Mesendoderm (in vitro differentiated cells): ENCODE measurements at regions not wholly inside any gene's neighbourhood (a gene's known extent, or its start where the extent isn't known, plus 50 kb on each side); places are given as distances from the start of the nearest gene placed in this dataset.

Source experiments
- DNase-seq: peaks from one replicate; pipeline ENCODE4 v3.0.0; 2013
- H2AK5ac ChIP-seq: 2 replicates; pipeline ENCODE4 v1.6.1; 2013; ENCODE audit warnings: low read length, inconsistent platforms
- H2BK120ac ChIP-seq: 2 replicates; pipeline ENCODE4 v1.6.1; 2013; ENCODE audit warnings: low read depth, mild to moderate bottlenecking, low read length, moderate library complexity, mixed read lengths
- H2BK15ac ChIP-seq: replicated peaks from 2 replicates; pipeline ENCODE4 v1.6.1; 2013; ENCODE audit warnings: low read depth, mild to moderate bottlenecking, moderate library complexity
- H2BK5ac ChIP-seq: 2 replicates; pipeline ENCODE4 v1.6.1; 2013; ENCODE audit warnings: low read length, inconsistent platforms
- H3K18ac ChIP-seq: 2 replicates; pipeline ENCODE4 v1.6.1; 2013; ENCODE audit warnings: mild to moderate bottlenecking, low read length, mixed read lengths
- H3K23ac ChIP-seq: one replicate; pipeline ENCODE4 v1.6.1; 2013; ENCODE audit warnings: low read length
- H3K27ac ChIP-seq: 2 replicates; pipeline ENCODE4 v1.5.1; 2013; ENCODE audit warnings: low read depth, mild to moderate bottlenecking, inconsistent platforms, low read length, moderate library complexity
- H3K27me3 ChIP-seq: 2 replicates; pipeline ENCODE4 v1.6.1; 2013; ENCODE audit warnings: low read length, control low read depth, mild to moderate bottlenecking, inconsistent platforms; ENCODE audit not compliant: insufficient read depth, poor library complexity
- H3K36me3 ChIP-seq: 2 replicates; pipeline ENCODE4 v1.6.1; 2013; ENCODE audit warnings: low read length, inconsistent platforms; ENCODE audit not compliant: control insufficient read depth, insufficient read depth
- H3K4ac ChIP-seq: one replicate; pipeline ENCODE4 v1.6.1; 2013; ENCODE audit warnings: low read depth, mild to moderate bottlenecking, low read length, moderate library complexity
- H3K4me1 ChIP-seq: 2 replicates; pipeline ENCODE4 v1.6.1; 2013; ENCODE audit warnings: low read depth, low read length, inconsistent platforms; ENCODE audit not compliant: control insufficient read depth
- H3K4me2 ChIP-seq: 2 replicates; pipeline ENCODE4 v1.6.1; 2013; ENCODE audit warnings: low read length
- H3K4me3 ChIP-seq: 2 replicates; pipeline ENCODE4 v1.5.1; 2013; ENCODE audit warnings: mild to moderate bottlenecking, low read length
- H3K56ac ChIP-seq: one replicate; pipeline ENCODE4 v1.6.1; 2013; ENCODE audit warnings: low read length
- H3K79me1 ChIP-seq: 2 replicates; pipeline ENCODE4 v1.6.1; 2013; ENCODE audit warnings: low read length, inconsistent platforms
- H3K79me2 ChIP-seq: 2 replicates; pipeline ENCODE4 v1.6.1; 2013; ENCODE audit warnings: mild to moderate bottlenecking, low read length; ENCODE audit not compliant: control insufficient read depth, insufficient read depth
- H3K9ac ChIP-seq: 2 replicates; pipeline ENCODE4 v1.6.1; 2013; ENCODE audit warnings: low read length, inconsistent platforms
- H4K5ac ChIP-seq: one replicate; pipeline ENCODE4 v1.6.1; 2013; ENCODE audit warnings: low read length
- H4K8ac ChIP-seq: one replicate; pipeline ENCODE4 v1.6.1; 2013; ENCODE audit warnings: low read depth, mild to moderate bottlenecking, control low read depth, low read length, moderate library complexity
- WGBS: extraction: QIAGEN DNeasy Blood & Tissue Kit; methylation state at CpG from one replicate; pipeline ENCODE4 v1.1.7; 2013; ENCODE audit warnings: low lambda C conversion rate, missing lambda C conversion rate; ENCODE audit not compliant: insufficient coverage; ENCODE audit errors: extremely low coverage; 5-methylcytosine and 5-hydroxymethylcytosine counted together

DNA sequence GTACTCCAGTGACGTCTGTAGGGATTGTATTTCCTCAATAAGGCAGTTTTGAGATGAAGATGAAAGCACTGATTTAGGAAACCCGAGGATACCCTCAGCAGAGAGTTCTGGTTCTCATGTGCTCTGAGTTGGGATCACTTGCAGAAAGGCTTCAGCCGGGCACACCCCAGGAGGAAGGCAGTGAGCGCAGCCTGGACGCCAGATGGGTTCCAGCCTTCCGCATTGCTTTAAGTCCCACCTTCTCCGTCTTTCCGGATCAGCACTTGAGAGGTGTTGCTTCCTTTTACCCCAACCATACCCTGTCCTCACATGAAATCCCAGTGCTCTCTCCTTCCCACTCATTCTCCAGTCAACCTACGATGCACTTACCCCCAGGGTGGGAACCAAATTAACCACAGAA is 239.5 kb upstream of the CADM1 start:
- H3K9ac ChIP-seq: no peak overlapping the region
- no peak overlapping the region for H3K18ac ChIP-seq
- no peak overlapping the region for H2BK120ac ChIP-seq
- no peaks in the 10 kb centered on the region for H3K4me1 ChIP-seq
- WGBS: no CpG with 5 or more reads among the region's 9 CpGs
- no peak for DNase-seq
- H2AK5ac ChIP-seq: no peak overlapping the region
- H4K5ac ChIP-seq: no peak overlapping the region
- no peaks in the 10 kb centered on the region for H3K79me1 ChIP-seq
- H3K36me3 ChIP-seq: no peaks in the 10 kb centered on the region
- H3K4me3 ChIP-seq: no peak overlapping the region
- no peak overlapping the region for H3K27ac ChIP-seq
- no peak overlapping the region for H4K8ac ChIP-seq
- no peak overlapping the region for H3K23ac ChIP-seq
- no peak overlapping the region for H3K56ac ChIP-seq
- no peak overlapping the region for H2BK15ac ChIP-seq
- H3K79me2 ChIP-seq: no peaks in the 10 kb centered on the region
- no peaks in the 10 kb centered on the region for H3K27me3 ChIP-seq
- H2BK5ac ChIP-seq: no peak overlapping the region
- H3K4me2 ChIP-seq: no peak overlapping the region
- no peak overlapping the region for H3K4ac ChIP-seq

DNA sequence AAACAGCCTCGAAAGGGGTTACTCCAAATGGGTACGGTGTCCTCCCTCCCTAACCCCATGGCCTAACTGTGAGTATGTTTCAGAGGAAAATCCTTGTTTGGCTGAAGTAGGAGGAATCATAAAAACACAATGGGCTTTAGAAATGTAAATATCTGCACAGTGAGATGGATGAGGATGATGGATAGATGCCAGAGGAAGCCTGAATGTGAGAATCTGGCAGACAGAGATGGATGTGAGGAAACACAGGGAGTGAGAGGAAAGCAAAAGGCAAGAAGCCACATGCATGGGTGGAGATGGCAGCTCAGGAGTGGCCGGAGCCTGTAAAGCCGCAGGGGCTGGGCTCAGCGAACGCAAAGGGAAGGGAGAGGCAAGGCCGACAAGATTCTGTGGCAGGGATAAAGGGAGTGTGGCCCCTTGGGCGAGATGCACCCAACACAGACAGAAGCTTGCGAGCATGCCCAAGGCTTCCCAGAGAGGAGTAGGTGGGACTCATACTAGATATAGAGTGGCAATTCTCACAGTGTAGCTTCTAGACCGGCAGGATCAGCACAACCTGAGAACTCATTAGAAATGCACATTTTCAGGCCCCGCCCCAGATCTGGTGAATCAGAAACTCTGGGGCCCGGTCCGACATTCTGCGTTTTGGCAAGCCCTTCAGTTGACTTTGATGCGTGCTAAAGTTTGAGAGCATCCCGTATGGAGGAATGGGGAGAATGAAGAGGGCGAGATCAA is 237.3 kb upstream of the CADM1 start:
- Histone ChIP-seq H3K79me2 (no peaks in the 10 kb centered on the region), H3K4ac (no peak overlapping the region), H4K8ac (no peak overlapping the region), H4K5ac (no peak overlapping the region), H3K36me3 (no peaks in the 10 kb centered on the region), H2BK5ac (no peak overlapping the region), H3K4me3 (no peak overlapping the region), H3K18ac (no peak overlapping the region), H3K23ac (no peak overlapping the region), H3K4me2 (no peak overlapping the region), H3K56ac (no peak overlapping the region), H3K9ac (no peak overlapping the region), H3K79me1 (no peaks in the 10 kb centered on the region), H3K27me3 (no peaks in the 10 kb centered on the region), H2BK15ac (no peak overlapping the region), H2AK5ac (no peak overlapping the region), H3K4me1 (no peaks in the 10 kb centered on the region), H3K27ac (no peak overlapping the region), H2BK120ac (no peak overlapping the region)
- WGBS: 100% methylated on average over 2 of the region's 17 CpGs
- DNase-seq: no peak

DNA sequence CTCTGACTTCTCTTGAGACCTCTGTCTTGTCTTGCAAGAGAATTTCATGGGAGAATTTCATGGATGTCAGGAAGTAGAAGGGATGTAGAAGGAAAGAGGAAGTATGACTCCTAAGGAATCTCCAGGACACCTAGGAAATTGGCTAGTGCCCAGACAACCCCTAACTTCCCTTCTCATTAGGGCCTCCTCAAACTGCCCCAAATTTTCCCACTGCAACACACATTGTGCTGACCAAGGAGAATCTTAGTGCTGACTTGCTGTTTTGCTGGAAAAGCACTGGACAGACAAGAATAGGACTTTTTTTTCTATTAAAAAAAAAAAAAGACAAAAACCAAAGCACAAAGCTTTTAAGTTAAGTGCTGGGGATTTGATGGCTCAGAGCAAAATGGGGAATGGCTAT is 236.1 kb upstream of the CADM1 start:
- Histone ChIP-seq H3K27me3 (no peaks in the 10 kb centered on the region), H3K79me1 (no peaks in the 10 kb centered on the region), H3K4me2 (no peak overlapping the region), H3K18ac (no peak overlapping the region), H3K36me3 (no peaks in the 10 kb centered on the region), H3K9ac (no peak overlapping the region), H2BK120ac (no peak overlapping the region), H4K5ac (no peak overlapping the region), H2BK5ac (no peak overlapping the region), H3K4ac (no peak overlapping the region), H3K56ac (no peak overlapping the region), H3K4me3 (no peak overlapping the region), H3K23ac (no peak overlapping the region), H4K8ac (no peak overlapping the region), H3K79me2 (no peaks in the 10 kb centered on the region), H3K4me1 (no peaks in the 10 kb centered on the region), H2AK5ac (no peak overlapping the region), H3K27ac (no peak overlapping the region), H2BK15ac (no peak overlapping the region)
- no peak for DNase-seq

DNA sequence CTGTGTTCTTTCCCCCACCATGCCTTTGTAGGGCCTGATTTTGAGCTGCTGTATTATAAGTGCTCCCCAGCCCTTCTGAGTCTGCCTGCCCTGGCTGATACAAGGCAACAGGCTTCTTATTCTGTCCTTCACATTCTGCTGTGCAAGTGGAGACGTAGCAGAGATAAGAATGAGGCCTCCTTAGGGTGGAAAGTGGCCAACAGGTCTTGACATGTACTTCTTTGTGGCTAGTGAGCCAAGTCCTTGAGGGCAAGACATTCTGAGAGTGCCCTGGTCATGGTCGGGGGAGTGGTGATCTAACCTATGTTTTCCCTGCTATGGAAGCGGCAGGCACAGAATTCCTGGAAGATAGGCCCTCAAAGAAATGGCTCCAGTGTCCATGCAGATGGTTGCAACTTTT is 235.7 kb upstream of the CADM1 start:
- Histone ChIP-seq H2BK15ac (no peak overlapping the region), H3K36me3 (no peaks in the 10 kb centered on the region), H3K4me1 (no peaks in the 10 kb centered on the region), H3K9ac (no peak overlapping the region), H3K18ac (no peak overlapping the region), H3K23ac (no peak overlapping the region), H3K56ac (no peak overlapping the region), H3K79me2 (no peaks in the 10 kb centered on the region), H2BK5ac (no peak overlapping the region), H3K27ac (no peak overlapping the region), H4K8ac (no peak overlapping the region), H3K4ac (no peak overlapping the region), H2AK5ac (no peak overlapping the region), H3K4me2 (no peak overlapping the region), H4K5ac (no peak overlapping the region), H2BK120ac (no peak overlapping the region), H3K79me1 (no peaks in the 10 kb centered on the region), H3K27me3 (no peaks in the 10 kb centered on the region), H3K4me3 (no peak overlapping the region)
- no peak for DNase-seq
- WGBS: no CpG with 5 or more reads among the region's 3 CpGs

DNA sequence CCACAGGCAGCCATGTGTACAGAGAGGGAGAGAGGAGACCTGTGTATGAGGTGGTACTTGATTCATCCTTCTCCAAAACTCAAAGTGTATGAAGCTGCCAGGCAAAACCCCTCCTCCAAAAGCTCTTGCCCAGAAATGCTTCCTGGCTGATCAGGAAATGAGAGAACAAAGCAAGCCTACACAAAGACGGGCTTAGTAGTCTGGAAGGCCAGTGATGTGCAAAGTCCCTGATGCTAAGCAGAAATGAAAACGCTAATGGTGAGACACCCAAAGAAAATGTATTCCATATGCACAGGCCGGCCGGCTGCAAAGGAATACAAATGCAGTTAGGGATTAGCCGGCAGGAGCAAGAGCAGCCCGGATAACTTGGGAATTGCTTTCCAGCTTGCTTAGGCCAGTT is 234.9 kb upstream of the CADM1 start:
- no peak overlapping the region for H4K5ac ChIP-seq
- H2BK15ac ChIP-seq: no peak overlapping the region
- no peak overlapping the region for H3K23ac ChIP-seq
- no peak overlapping the region for H3K4me2 ChIP-seq
- no peaks in the 10 kb centered on the region for H3K27me3 ChIP-seq
- no peaks in the 10 kb centered on the region for H3K79me1 ChIP-seq
- no peak overlapping the region for H2AK5ac ChIP-seq
- H3K4me3 ChIP-seq: no peak overlapping the region
- H3K27ac ChIP-seq: no peak overlapping the region
- no peaks in the 10 kb centered on the region for H3K79me2 ChIP-seq
- H2BK120ac ChIP-seq: no peak overlapping the region
- H2BK5ac ChIP-seq: no peak overlapping the region
- no peak overlapping the region for H3K9ac ChIP-seq
- H3K4ac ChIP-seq: no peak overlapping the region
- H3K4me1 ChIP-seq: no peaks in the 10 kb centered on the region
- no peaks in the 10 kb centered on the region for H3K36me3 ChIP-seq
- no CpG with 5 or more reads among the region's 6 CpGs for WGBS
- no peak overlapping the region for H3K56ac ChIP-seq
- no peak for DNase-seq
- H4K8ac ChIP-seq: no peak overlapping the region
- H3K18ac ChIP-seq: no peak overlapping the region

DNA sequence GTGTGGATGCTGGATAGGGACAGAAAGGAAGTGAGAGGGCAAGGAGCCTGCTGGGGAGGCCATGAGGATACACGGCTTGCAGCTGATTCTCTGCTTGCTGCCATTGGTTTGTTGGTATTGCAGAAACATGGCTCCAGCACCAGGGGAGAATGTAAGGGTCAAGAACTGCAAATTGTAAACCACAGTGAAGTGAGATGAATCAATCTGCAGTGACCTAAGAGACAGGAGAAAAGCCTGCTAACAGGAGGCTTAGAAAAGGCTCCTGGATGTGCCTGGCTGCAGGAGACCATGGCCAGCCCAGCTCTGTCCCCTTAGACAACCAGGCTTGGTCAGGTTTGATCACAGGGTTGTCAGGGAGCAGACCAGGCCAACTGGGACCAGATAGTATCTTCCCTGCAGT is 233.7 kb upstream of the CADM1 start:
- Histone ChIP-seq H3K4me2 (no peak overlapping the region), H3K9ac (no peak overlapping the region), H3K4ac (no peak overlapping the region), H3K27ac (no peak overlapping the region), H2AK5ac (no peak overlapping the region), H3K4me1 (no peaks in the 10 kb centered on the region), H3K36me3 (no peaks in the 10 kb centered on the region), H2BK15ac (no peak overlapping the region), H3K79me1 (no peaks in the 10 kb centered on the region), H2BK5ac (no peak overlapping the region), H3K23ac (no peak overlapping the region), H2BK120ac (no peak overlapping the region), H3K27me3 (no peaks in the 10 kb centered on the region), H3K56ac (no peak overlapping the region), H4K8ac (no peak overlapping the region), H3K4me3 (no peak overlapping the region), H3K79me2 (no peaks in the 10 kb centered on the region), H4K5ac (no peak overlapping the region), H3K18ac (no peak overlapping the region)
- no peak for DNase-seq
- WGBS: no CpG with 5 or more reads among the region's 1 CpG
